CD4-positive, alpha-beta T cell (primary cell): ENCODE measurements at regions not wholly inside any gene's neighbourhood (a gene's known extent, or its start where the extent isn't known, plus 50 kb on each side); places are given as distances from the start of the nearest gene placed in this dataset.

Experiments used
- ATAC-seq: fragments of 200-7000 bp; cut with Tn5 transposase; one replicate; pipeline ENCODE4 v1.10.0; 2022; ENCODE audit warnings: mild to moderate bottlenecking; ENCODE audit not compliant: poor library complexity
- CTCF ChIA-PET: fragments of 350-600 bp; sonication (Branson Sonifier 250); formaldehyde crosslinking; loops from one replicate; lab custom pipeline; 2021; ENCODE audit warnings: antibody characterized with exemption, inconsistent platforms; lab: Charles Lee
- POLR2A ChIA-PET: fragments of 350-600 bp; sonication (Branson Sonifier 250); formaldehyde crosslinking; loops from one replicate; lab custom pipeline; 2021; ENCODE audit warnings: antibody characterized with exemption, inconsistent platforms; lab: Charles Lee
- DNase-seq, 14 experiments: peaks; one replicate each; pipeline ENCODE4 v3.0.0-alpha.2; 2013 to 2020; ENCODE audit warnings: mixed read lengths in 2 of 14
- H3K27ac ChIP-seq, 2 donors: one replicate each; pipeline versions ENCODE4 v1.5.1 to v1.7.0; 2013; ENCODE audit warnings: low read length in 2 of 2, low read depth in 1 of 2, mild to moderate bottlenecking in 1 of 2
- H3K27me3 ChIP-seq, 2 experiments: 1 replicate in 1 of 2; 2 replicates in 1 of 2; pipeline versions ENCODE4 v1.6.1 to v1.7.0; 2013; ENCODE audit warnings: low read length in 2 of 2, control low read depth in 1 of 2, mild to moderate bottlenecking in 1 of 2, moderate library complexity in 1 of 2; ENCODE audit not compliant: insufficient read depth in 2 of 2, control insufficient read depth in 1 of 2
- H3K36me3 ChIP-seq: one replicate; pipeline ENCODE4 v1.6.1; 2013; ENCODE audit warnings: low read length, control low read depth; ENCODE audit not compliant: insufficient read depth
- H3K4me1 ChIP-seq: one replicate; pipeline ENCODE4 v1.6.1; 2013; ENCODE audit warnings: low read length, control low read depth; ENCODE audit not compliant: insufficient read depth
- H3K4me3 ChIP-seq: one replicate; pipeline ENCODE4 v1.5.1; 2013; ENCODE audit warnings: mild to moderate bottlenecking, low read length, moderate library complexity
- H3K9me3 ChIP-seq, 2 experiments: 1 replicate in 1 of 2; 2 replicates in 1 of 2; pipeline versions ENCODE4 v1.6.1 to v1.7.0; 2013; ENCODE audit warnings: low read length in 2 of 2, mild to moderate bottlenecking in 2 of 2, control low read depth in 1 of 2, moderate library complexity in 1 of 2; ENCODE audit not compliant: control insufficient read depth in 1 of 2, insufficient read depth in 1 of 2
- H3K27ac Mint-ChIP-seq: one replicate; pipeline ENCODE4 v1.8.0; 2020; ENCODE audit warnings: mixed read lengths
- H3K27me3 Mint-ChIP-seq: one replicate; pipeline ENCODE4 v1.8.0; 2021; ENCODE audit warnings: mixed read lengths
- H3K36me3 Mint-ChIP-seq: one replicate; pipeline ENCODE4 v1.8.0; 2021; ENCODE audit warnings: low read depth, mixed read lengths
- H3K4me1 Mint-ChIP-seq: one replicate; pipeline ENCODE4 v1.8.0; 2021; ENCODE audit warnings: low read depth, mixed read lengths
- H3K4me3 Mint-ChIP-seq: one replicate; pipeline ENCODE4 v1.8.0; 2020; ENCODE audit warnings: mild to moderate bottlenecking, mixed read lengths
- H3K9me3 Mint-ChIP-seq: one replicate; pipeline ENCODE4 v1.8.0; 2020; ENCODE audit warnings: mixed read lengths
- CTCF ChIP-seq: fragments of 200-600 bp; IDR thresholded peaks from one replicate; pipeline ENCODE4 v1.8.0; 2022; ENCODE audit warnings: antibody characterized with exemption, mild to moderate bottlenecking
- intact Hi-C, 2 experiments: fragments of 100-400 bp; cut with DNase I in 1 of 2; cut with micrococcal nuclease in 1 of 2; formaldehyde crosslinking; loops; one replicate each; pipeline versions ENCODE4 v1.15.1 to v1.9.0; 2023 to 2025; cut with DNase I, micrococcal nuclease

GRCh38 chr10:32143302-32143847, 87.2 kb upstream of the KIF5B start:
- ATAC-seq: no peak
- no peaks in the 10 kb centered on the region for H3K9me3 Mint-ChIP-seq
- H3K4me3 Mint-ChIP-seq: no peak overlapping the region

GRCh38 chr10:32142646-32143045, 86.4 kb upstream of the KIF5B start:
- ATAC-seq (no peak), DNase-seq (no peak)
- H3K36me3 Mint-ChIP-seq: no peaks in the 10 kb centered on the region
- intact Hi-C loops: no loop called here
- no peaks in the 10 kb centered on the region for H3K4me1 Mint-ChIP-seq
- no peaks in the 10 kb centered on the region for H3K27me3 ChIP-seq
- H3K9me3 ChIP-seq: no peaks in the 10 kb centered on the region
- H3K27me3 Mint-ChIP-seq: no peaks in the 10 kb centered on the region
- ChIA-PET CTCF (interaction anchor here (1.1 kb wide), 1 partner anchor 13 kb away, joined by 3 read pairs; no protein-coding TSS in a partner anchor), POLR2A (no interaction called here)
- no peak overlapping the region for H3K4me3 Mint-ChIP-seq
- no peak overlapping the region for H3K4me3 ChIP-seq
- no peak overlapping the region for H3K27ac ChIP-seq
- no peaks in the 10 kb centered on the region for H3K4me1 ChIP-seq
- TF ChIP-seq CTCF: no peak
- no peak overlapping the region for H3K27ac Mint-ChIP-seq
- H3K9me3 Mint-ChIP-seq: no peaks in the 10 kb centered on the region
- H3K36me3 ChIP-seq: no peaks in the 10 kb centered on the region

More at GRCh38 chr10:32143302-32143847, 87.2 kb upstream of the KIF5B start:
- ChIA-PET POLR2A (no interaction called here), CTCF (no interaction called here)
- Histone ChIP-seq H3K4me3 (no peak overlapping the region), H3K4me1 (no peaks in the 10 kb centered on the region), H3K9me3 (no peaks in the 10 kb centered on the region), H3K36me3 (no peaks in the 10 kb centered on the region), H3K27ac (no peak overlapping the region), H3K27me3 (no peaks in the 10 kb centered on the region)
- TF ChIP-seq CTCF: no peak
- no peak for DNase-seq
- intact Hi-C loops: no loop called here
- Mint-ChIP-seq H3K36me3 (no peaks in the 10 kb centered on the region), H3K27me3 (no peaks in the 10 kb centered on the region), H3K4me1 (no peaks in the 10 kb centered on the region), H3K27ac (no peak overlapping the region)

GRCh38 chr10:32141018-32141807, 85.0 kb upstream of the KIF5B start:
- Histone ChIP-seq H3K4me1 (no peaks in the 10 kb centered on the region), H3K9me3 (no peaks in the 10 kb centered on the region), H3K36me3 (no peaks in the 10 kb centered on the region), H3K4me3 (no peak overlapping the region), H3K27ac (no peak overlapping the region), H3K27me3 (no peaks in the 10 kb centered on the region)
- no peak overlapping the region for H3K27ac Mint-ChIP-seq
- no peaks in the 10 kb centered on the region for H3K4me1 Mint-ChIP-seq
- DNase-seq: no peak
- no peaks in the 10 kb centered on the region for H3K9me3 Mint-ChIP-seq
- no peaks in the 10 kb centered on the region for H3K36me3 Mint-ChIP-seq
- intact Hi-C loops: no loop called here
- no peaks in the 10 kb centered on the region for H3K27me3 Mint-ChIP-seq
- POLR2A ChIA-PET: no interaction called here
- TF ChIP-seq CTCF: no peak
- ATAC-seq: no peak
- no peak overlapping the region for H3K4me3 Mint-ChIP-seq
- CTCF ChIA-PET: no interaction called here
